LNCAP (cell line): ENCODE measurements at regions not wholly inside any gene's neighbourhood (a gene's known extent, or its start where the extent isn't known, plus 50 kb on each side); places are given as distances from the start of the nearest gene placed in this dataset.

Experiments used
- TF ChIP-seq, protein P1 (sequence below): fragments of 450-650 bp; IDR thresholded peaks from 2 replicates; pipeline ENCODE4 v1.5.1; 2017; ENCODE audit warnings: mild to moderate bottlenecking

DNA sequence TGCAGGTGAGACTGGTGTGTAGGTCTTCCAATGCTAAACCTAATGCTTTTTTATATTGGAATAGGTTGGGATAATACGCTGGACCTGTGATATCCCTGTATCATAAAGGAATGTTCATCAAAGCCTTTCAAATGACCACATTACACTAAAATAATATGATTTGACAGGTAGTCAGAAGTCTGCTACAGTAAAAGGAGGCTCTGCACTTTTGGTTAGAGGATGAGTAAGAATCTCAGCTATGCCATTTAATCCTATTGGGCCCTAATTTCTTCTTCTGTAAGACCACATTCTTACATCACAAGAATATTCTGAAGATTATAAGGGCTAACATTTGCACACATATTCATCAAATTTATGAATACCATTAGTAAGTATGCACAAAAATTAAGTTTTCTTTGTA lies 250.5 kb upstream of the FLRT2 start:
- TF ChIP-seq, protein P1, sequence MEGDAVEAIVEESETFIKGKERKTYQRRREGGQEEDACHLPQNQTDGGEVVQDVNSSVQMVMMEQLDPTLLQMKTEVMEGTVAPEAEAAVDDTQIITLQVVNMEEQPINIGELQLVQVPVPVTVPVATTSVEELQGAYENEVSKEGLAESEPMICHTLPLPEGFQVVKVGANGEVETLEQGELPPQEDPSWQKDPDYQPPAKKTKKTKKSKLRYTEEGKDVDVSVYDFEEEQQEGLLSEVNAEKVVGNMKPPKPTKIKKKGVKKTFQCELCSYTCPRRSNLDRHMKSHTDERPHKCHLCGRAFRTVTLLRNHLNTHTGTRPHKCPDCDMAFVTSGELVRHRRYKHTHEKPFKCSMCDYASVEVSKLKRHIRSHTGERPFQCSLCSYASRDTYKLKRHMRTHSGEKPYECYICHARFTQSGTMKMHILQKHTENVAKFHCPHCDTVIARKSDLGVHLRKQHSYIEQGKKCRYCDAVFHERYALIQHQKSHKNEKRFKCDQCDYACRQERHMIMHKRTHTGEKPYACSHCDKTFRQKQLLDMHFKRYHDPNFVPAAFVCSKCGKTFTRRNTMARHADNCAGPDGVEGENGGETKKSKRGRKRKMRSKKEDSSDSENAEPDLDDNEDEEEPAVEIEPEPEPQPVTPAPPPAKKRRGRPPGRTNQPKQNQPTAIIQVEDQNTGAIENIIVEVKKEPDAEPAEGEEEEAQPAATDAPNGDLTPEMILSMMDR = no peak

DNA sequence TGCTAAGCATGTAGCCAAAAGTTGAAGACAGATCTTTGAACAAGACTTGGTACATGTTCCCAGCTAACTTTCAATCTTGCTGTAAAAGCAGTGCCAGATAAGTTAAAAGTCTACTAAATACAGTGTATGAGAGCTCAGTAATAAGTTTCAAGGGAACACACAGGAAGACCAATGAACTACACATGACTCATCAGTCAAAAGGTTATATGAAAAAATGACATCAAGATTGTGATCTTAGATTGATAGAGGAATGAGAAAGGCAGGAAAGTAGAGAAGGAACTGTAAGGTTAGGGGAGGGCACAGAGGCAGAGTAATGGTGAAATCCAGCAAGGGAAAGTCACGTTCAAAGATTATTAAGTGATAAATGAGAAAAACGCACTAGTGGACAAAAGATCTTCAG lies 249.9 kb upstream of the FLRT2 start:
- TF ChIP-seq, protein P1 = no peak

DNA sequence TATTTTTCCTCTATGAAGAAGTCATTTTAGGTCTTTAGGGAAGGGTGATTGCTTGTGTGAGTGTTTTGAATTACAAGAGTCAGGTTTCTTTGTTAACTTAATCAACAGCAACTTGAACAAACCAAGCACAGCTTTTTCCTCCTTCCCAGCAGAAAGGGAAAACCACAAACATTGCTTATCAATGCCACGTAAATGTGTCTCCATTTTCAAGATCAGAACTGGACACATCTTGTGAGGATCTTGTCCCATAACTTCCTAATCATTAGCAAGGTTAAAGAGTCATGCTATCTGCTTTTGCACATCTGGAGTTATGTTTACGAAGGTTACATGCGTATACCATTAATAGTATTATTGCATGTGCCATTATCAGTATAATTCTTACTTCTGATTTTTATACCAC lies 248.0 kb upstream of the FLRT2 start:
- TF ChIP-seq, protein P1 = no peak

DNA sequence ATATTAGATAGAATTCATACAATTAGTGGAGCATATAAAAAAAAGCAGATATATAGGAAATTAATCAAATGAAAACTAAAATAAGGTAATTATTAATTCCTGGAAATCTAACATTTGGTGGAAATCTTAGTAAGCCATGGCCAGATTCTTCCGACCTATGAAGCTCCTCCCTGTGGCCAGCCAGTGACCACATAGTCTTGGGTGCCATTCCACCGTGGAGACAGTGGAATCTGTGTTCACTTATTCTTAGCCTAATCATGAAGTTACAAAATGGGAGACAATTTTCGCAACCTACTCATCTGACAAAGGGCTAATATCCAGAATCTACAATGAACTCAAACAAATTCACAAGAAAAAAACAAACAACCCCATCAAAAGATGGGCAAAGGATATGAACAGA lies 241.9 kb upstream of the FLRT2 start:
- TF ChIP-seq, protein P1 = no peak

DNA sequence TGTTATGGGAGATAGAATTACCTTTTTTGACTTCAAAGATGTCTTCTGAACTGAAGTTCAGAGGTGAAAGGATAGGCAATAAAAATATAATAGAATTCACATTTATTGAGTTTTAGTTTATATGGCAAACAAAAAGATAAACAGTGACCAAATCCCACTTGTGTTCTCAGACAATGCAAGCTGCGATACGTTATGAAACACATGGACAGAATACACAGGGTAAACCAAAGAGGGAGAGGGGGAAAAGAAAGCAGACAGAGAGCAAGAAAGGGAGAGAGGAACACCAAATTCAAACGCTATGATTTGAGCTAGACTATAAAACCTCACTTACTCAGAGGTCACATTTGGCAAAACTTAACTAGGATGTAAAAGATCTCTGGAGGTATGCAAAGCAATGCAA lies 238.2 kb upstream of the FLRT2 start:
- TF ChIP-seq, protein P1 = no peak

DNA sequence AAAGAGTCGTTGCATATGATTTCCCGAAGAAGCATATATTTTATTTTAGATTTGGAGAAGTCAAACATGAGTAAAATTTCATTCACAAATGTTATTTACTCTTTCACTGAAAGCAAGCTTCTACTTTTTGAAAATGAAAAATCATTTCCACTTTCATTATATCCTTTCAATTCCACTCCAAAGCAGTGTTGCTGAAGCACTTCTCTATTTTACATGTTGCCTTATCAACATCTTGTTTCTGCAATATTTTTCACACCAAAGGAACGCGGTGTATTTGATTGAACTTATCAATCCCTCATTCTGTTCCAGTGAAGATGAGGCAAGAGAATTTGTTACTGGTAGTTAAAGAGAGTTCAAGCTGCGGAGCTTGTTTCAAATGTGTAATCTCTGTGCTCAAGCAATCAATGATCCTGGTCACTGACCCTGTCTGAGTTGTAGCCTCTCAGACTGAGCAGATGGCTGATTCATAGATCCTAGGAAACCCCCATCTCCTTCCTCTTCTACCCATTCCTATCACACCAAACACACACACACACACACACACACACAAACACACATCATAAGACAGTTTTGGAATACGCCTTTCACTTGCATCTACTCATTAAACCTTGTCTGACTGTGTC lies 236.2 kb upstream of the FLRT2 start:
- TF ChIP-seq, protein P1 = no peak

DNA sequence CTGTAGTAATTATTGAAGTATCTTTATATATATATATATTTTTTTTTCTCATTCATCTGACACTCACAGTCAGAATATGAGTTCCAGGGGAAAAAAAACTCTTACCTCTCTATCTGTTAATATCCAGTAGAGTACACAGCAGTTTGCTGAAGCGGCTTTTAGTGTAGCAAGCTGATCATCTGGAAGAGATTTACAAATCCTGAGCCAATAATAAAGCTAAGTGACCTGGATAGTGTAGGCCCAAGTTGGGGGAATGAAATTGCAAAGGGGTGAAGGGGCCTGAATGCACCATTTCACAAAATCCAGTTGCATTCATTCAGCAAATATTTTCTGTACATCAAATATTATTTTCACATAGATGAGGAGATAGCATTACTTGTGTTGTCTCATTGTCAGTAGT lies 234.6 kb upstream of the FLRT2 start:
- TF ChIP-seq, protein P1 = no peak
